ENCODE measurements at regions not wholly inside any gene's neighbourhood (a gene's known extent, or its start where the extent isn't known, plus 50 kb on each side); places are given as distances from the start of the nearest gene placed in this dataset.
A peak's percentile ranks its signal among the peaks of the same experiment; 100 is the strongest.

DNA sequence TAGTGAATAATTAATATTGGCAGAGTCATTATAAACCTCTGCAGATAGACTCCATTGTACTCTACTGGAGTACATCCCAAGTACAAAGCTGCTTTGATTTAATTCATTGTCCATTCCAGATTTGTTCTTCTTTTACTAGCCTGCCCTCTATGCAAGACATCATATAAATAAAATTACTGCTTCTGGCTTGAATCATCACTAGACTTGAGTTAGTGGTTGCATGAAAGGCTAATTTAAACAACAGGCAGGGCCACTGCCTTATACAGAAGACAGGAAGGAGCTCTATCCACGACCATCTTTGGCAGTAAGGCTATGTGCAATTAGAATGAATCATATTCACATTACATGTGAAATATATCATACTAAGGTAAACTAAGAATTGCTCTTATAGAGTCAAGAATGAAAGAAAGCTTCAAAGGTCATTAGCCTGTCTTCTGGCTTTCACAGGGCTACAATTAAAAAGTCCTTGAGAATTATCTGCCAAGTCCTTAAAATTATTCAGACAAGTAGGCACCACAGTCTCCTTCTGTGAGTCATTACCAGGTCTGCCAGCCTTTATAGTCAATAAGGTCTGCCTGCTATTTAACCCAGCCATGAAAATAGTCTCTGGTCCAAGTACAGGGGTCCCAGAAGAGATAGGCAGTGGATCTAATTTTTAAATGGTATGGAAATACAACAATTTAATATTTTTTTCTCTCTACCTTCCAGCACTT, 631.8 kb downstream of the TMTC2 start:
- TF ChIP-seq, protein P1, sequence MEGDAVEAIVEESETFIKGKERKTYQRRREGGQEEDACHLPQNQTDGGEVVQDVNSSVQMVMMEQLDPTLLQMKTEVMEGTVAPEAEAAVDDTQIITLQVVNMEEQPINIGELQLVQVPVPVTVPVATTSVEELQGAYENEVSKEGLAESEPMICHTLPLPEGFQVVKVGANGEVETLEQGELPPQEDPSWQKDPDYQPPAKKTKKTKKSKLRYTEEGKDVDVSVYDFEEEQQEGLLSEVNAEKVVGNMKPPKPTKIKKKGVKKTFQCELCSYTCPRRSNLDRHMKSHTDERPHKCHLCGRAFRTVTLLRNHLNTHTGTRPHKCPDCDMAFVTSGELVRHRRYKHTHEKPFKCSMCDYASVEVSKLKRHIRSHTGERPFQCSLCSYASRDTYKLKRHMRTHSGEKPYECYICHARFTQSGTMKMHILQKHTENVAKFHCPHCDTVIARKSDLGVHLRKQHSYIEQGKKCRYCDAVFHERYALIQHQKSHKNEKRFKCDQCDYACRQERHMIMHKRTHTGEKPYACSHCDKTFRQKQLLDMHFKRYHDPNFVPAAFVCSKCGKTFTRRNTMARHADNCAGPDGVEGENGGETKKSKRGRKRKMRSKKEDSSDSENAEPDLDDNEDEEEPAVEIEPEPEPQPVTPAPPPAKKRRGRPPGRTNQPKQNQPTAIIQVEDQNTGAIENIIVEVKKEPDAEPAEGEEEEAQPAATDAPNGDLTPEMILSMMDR (IDR thresholded peaks at IDR 0.05): no peak
- 13 to 15% methylated on average over 1 of the region's 1 CpG for WGBS, 2 donors
- no peaks in the 10 kb centered on the region for H3K27me3 ChIP-seq
- DNase-seq (no peak), FAIRE-seq (peak; percentile 88), ATAC-seq (no peak)
- no peaks in the 10 kb centered on the region for H3K4me1 ChIP-seq
- H3K27ac ChIP-seq: no peak overlapping the region
- no peak overlapping the region for H3K4me3 ChIP-seq
- intact Hi-C loops (cut with DNase I): no loop called here
- no peaks in the 10 kb centered on the region for H3K9me3 ChIP-seq
- H3K36me3 ChIP-seq: no peaks in the 10 kb centered on the region

DNA sequence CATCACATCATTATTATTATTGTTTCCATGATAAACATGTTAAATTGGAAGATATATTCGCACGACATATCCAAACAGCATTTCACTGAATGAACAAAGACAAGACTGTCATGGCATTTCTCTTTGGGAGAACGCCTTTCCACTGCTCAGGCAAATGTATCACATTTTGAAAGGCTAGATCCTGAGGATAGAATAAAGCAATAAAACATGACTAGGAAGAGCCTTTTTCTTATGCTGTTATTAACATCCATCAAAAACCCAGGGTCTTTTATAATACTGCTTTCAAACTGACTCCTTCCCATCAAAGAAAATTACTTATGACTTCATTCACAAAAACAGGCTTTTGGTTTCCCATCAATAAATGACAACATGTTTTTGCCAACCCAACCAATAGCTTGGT, 630.9 kb downstream of the TMTC2 start:
- DNase-seq: no peak
- Histone ChIP-seq H3K4me3 (no peak overlapping the region), H3K27me3 (no peaks in the 10 kb centered on the region), H3K4me1 (no peaks in the 10 kb centered on the region), H3K9me3 (no peaks in the 10 kb centered on the region), H3K36me3 (no peaks in the 10 kb centered on the region), H3K27ac (no peak overlapping the region)
- WGBS, 2 donors: 75 to 88% methylated on average over 3 of the region's 3 CpGs
- intact Hi-C loops (cut with DNase I): no loop called here
- ATAC-seq: no peak
- TF ChIP-seq, protein P1 (IDR thresholded peaks at IDR 0.05): no peak
- no peak for FAIRE-seq

DNA sequence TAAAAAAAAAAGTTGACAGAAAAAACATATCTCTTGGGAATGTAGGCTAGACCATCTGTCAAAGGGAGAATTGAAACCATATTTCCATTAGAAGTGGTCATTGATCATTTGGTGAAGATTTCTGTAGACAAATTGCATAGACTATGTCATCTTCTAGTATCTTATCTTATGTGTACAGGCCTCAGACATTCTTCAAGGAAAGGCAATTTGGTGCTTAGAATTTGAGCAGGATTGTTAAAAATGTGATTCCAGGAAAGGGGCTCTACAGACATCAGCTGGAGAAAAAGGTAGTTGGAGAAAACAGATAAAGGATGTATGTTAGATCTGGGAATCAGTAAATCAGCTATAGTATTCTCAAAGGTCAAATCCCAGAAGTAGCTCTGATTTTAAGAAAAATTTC, 627.1 kb downstream of the TMTC2 start:
- Histone ChIP-seq H3K9me3 (no peaks in the 10 kb centered on the region), H3K4me3 (no peak overlapping the region), H3K4me1 (no peaks in the 10 kb centered on the region), H3K27me3 (no peaks in the 10 kb centered on the region), H3K27ac (no peak overlapping the region), H3K36me3 (no peaks in the 10 kb centered on the region)
- intact Hi-C loops (cut with DNase I): no loop called here
- no peak for DNase-seq
- no peak for FAIRE-seq
- TF ChIP-seq, protein P1 (IDR thresholded peaks at IDR 0.05): no peak
- ATAC-seq: no peak

DNA sequence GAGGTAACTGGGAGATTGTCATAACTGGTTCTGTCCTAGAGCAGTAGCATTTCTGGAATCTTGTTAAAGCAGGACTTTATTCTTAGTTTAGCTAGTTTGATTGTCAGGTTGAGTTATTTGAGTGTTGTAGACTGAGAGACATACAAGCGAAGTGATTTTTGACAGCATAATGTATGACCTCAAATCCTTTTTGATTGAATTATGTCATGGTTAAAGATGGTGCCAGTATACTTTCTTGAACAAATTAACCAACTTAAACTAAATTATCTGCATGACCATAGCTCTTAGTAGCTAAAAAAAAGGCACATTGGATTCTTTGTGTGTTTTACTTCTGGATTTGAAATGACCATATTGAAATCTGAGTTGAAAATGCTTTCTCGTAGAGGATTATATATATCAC, 626.6 kb downstream of the TMTC2 start:
- TF ChIP-seq, protein P1 (IDR thresholded peaks at IDR 0.05): no peak
- DNase-seq (no peak), FAIRE-seq (no peak), ATAC-seq (no peak)
- WGBS, 2 donors: 79 to 91% methylated on average over 2 of the region's 2 CpGs
- no peak overlapping the region for H3K27ac ChIP-seq
- H3K27me3 ChIP-seq: no peaks in the 10 kb centered on the region
- H3K9me3 ChIP-seq: no peaks in the 10 kb centered on the region
- intact Hi-C loops (cut with DNase I): no loop called here
- H3K36me3 ChIP-seq: no peaks in the 10 kb centered on the region
- H3K4me3 ChIP-seq: no peak overlapping the region
- H3K4me1 ChIP-seq: no peaks in the 10 kb centered on the region

DNA sequence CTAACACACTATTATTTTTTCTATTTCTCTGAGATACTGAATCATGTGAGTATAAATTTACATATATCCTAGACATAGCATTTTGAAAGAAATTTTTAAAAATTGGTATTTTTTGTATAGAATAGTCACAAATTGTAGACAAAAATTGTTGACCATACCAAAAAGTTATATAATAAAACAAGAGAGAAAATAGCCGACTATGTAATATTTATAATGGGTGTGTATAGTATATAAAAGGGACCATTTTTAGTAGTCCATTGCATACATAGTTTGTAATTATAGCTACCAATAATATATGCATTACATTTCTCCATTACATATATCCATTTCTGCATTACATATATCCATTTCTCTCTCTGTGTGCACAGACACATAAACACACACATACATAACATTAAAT, 590.2 kb downstream of the TMTC2 start:
- FAIRE-seq: no peak
- Histone ChIP-seq H3K4me1 (no peaks in the 10 kb centered on the region), H3K27me3 (no peaks in the 10 kb centered on the region), H3K36me3 (no peaks in the 10 kb centered on the region), H3K27ac (no peak overlapping the region), H3K9me3 (no peaks in the 10 kb centered on the region), H3K4me3 (no peak overlapping the region)
- ATAC-seq: no peak
- no peak for DNase-seq
- TF ChIP-seq, protein P1 (IDR thresholded peaks at IDR 0.05): no peak
- 85 to 97% methylated on average over 1 of the region's 1 CpG for WGBS, 2 donors
- intact Hi-C loops (cut with DNase I): no loop called here

Measured in pancreas (tissue), 10 donors.